H1 (cell line): ENCODE measurements at regions not wholly inside any gene's neighbourhood (a gene's known extent, or its start where the extent isn't known, plus 50 kb on each side); places are given as distances from the start of the nearest gene placed in this dataset.

Experiments
- CTCF ChIA-PET: fragments of 300-600 bp; sonication (Branson Sonifier 250); formaldehyde crosslinking; loops from one replicate; lab custom pipeline; 2021; ENCODE audit not compliant: partially characterized antibody; lab: Charles Lee
- POLR2A ChIA-PET: fragments of 300-600 bp; sonication (Branson Sonifier 250); formaldehyde crosslinking; loops from one replicate; lab custom pipeline; 2021; ENCODE audit warnings: inconsistent platforms; ENCODE audit not compliant: partially characterized antibody; lab: Charles Lee
- DNase-seq, 2 experiments: peaks; one replicate each; pipeline versions ENCODE4 v3.0.0 to v3.0.0-alpha.2; 2010 to 2022; ENCODE audit warnings: low spot score in 2 of 2, low read depth in 1 of 2, mixed read lengths in 1 of 2
- FAIRE-seq: peaks from 2 replicates; lab custom pipeline; 2011; peaks lifted over from hg19 to GRCh38; lab: Jason Lieb, UNC
- H2AFZ ChIP-seq: 2 replicates; pipeline ENCODE4 v1.8.1; 2012; ENCODE audit warnings: low read length, inconsistent platforms
- H2AK5ac ChIP-seq: 2 replicates; pipeline ENCODE4 v1.6.1; 2013; ENCODE audit warnings: low read depth, low read length
- H2BK120ac ChIP-seq: replicated peaks from 2 replicates; pipeline ENCODE3; 2013; ENCODE audit warnings: low read depth, low read length, inconsistent platforms
- H2BK12ac ChIP-seq: 2 replicates; pipeline ENCODE4 v1.6.1; 2013; ENCODE audit warnings: low read depth, low read length
- H2BK15ac ChIP-seq: 2 replicates; pipeline ENCODE4 v1.6.1; 2013; ENCODE audit warnings: low read length
- H2BK20ac ChIP-seq: 2 replicates; pipeline ENCODE4 v1.6.1; 2013; ENCODE audit warnings: low read length
- H2BK5ac ChIP-seq: 2 replicates; pipeline ENCODE4 v1.6.1; 2013; ENCODE audit warnings: low read depth, low read length
- H3K14ac ChIP-seq: 2 replicates; pipeline ENCODE4 v1.6.1; 2013; ENCODE audit warnings: inconsistent platforms; ENCODE audit not compliant: insufficient read length
- H3K18ac ChIP-seq: 2 replicates; pipeline ENCODE4 v1.6.1; 2013; ENCODE audit warnings: low read length; ENCODE audit errors: extremely low read depth
- H3K23ac ChIP-seq: 2 replicates; pipeline ENCODE4 v1.6.1; 2013; ENCODE audit warnings: inconsistent platforms; ENCODE audit not compliant: insufficient read length
- H3K23me2 ChIP-seq: 2 replicates; pipeline ENCODE4 v1.6.1; 2013; ENCODE audit warnings: low read depth, low read length
- H3K27ac ChIP-seq: 2 replicates; pipeline ENCODE4 v1.6.1; 2011; ENCODE audit warnings: low read depth, low read length, inconsistent platforms
- H3K27me3 ChIP-seq, 4 experiments: replicated peaks in 1 of 4; 1 replicate in 1 of 4; 2 replicates in 3 of 4; pipeline versions ENCODE4 v1.6.1 to v1.8.1; 2011 to 2013; ENCODE audit warnings: low read length in 3 of 4, mild to moderate bottlenecking in 3 of 4, inconsistent platforms in 2 of 4, mixed read lengths in 2 of 4, moderate library complexity in 1 of 4; ENCODE audit not compliant: control insufficient read depth in 3 of 4, insufficient read depth in 3 of 4; ENCODE audit errors: extremely low read depth in 1 of 4
- H3K36me3 ChIP-seq, 4 experiments: 2 replicates each; pipeline versions ENCODE4 v1.6.1 to v1.8.1; 2011 to 2013; ENCODE audit warnings: mild to moderate bottlenecking in 4 of 4, low read length in 3 of 4, moderate library complexity in 2 of 4, control low read depth in 1 of 4, inconsistent platforms in 1 of 4; ENCODE audit not compliant: insufficient read depth in 4 of 4, control insufficient read depth in 2 of 4
- H3K4ac ChIP-seq: replicated peaks from 2 replicates; pipeline ENCODE3; 2013; ENCODE audit warnings: low read length, low read depth, mixed read lengths, inconsistent platforms; ENCODE audit not compliant: insufficient read length
- H3K4me1 ChIP-seq, 4 experiments: replicated peaks in 1 of 4; 1 replicate in 1 of 4; 2 replicates in 3 of 4; pipeline versions ENCODE4 v1.6.1 to v1.8.1; 2011 to 2013; ENCODE audit warnings: low read length in 3 of 4, inconsistent platforms in 2 of 4, mixed read lengths in 1 of 4; ENCODE audit not compliant: insufficient read depth in 4 of 4, control insufficient read depth in 3 of 4
- H3K4me2 ChIP-seq, 2 experiments: 2 replicates each; pipeline versions ENCODE4 v1.6.1 to v1.8.1; 2011 to 2013; ENCODE audit warnings: low read depth in 2 of 2, low read length in 2 of 2, control low read depth in 1 of 2, inconsistent platforms in 1 of 2, mild to moderate bottlenecking in 1 of 2; ENCODE audit not compliant: insufficient read depth in 1 of 2
- H3K4me3 ChIP-seq, 4 experiments: fragments of 200-600, 300-600 bp in 1 of 4; sonication (generic), shearing (Covaris generic), sonication (Bioruptor Twin) in 1 of 4; 2 replicates each; pipeline versions ENCODE4 v1.5.1 to v1.8.1; 2011 to 2016; ENCODE audit warnings: low read length in 4 of 4, low read depth in 3 of 4, control low read depth in 2 of 4, inconsistent platforms in 2 of 4, mild to moderate bottlenecking in 2 of 4, mixed read lengths in 1 of 4, moderate library complexity in 1 of 4; ENCODE audit not compliant: insufficient read depth in 2 of 4; ENCODE audit errors: extremely low read depth in 1 of 4
- H3K56ac ChIP-seq: replicated peaks from 2 replicates; pipeline ENCODE3; 2013; ENCODE audit warnings: low read depth, mild to moderate bottlenecking, mixed read lengths, low read length, inconsistent platforms; ENCODE audit not compliant: insufficient read length
- H3K79me1 ChIP-seq: 2 replicates; pipeline ENCODE4 v1.6.1; 2013; ENCODE audit warnings: low read depth, low read length, control low read depth
- H3K79me2 ChIP-seq, 2 experiments: 2 replicates each; pipeline versions ENCODE4 v1.6.1 to v1.8.1; 2012 to 2013; ENCODE audit warnings: low read length in 2 of 2, mild to moderate bottlenecking in 2 of 2, inconsistent platforms in 1 of 2; ENCODE audit not compliant: insufficient read depth in 2 of 2, control insufficient read depth in 1 of 2
- H3K9ac ChIP-seq, 4 experiments: replicated peaks in 1 of 4; 1 replicate in 1 of 4; 2 replicates in 3 of 4; pipeline versions ENCODE4 v1.6.1 to v1.8.1; 2011 to 2013; ENCODE audit warnings: low read depth in 3 of 4, low read length in 3 of 4, control low read depth in 2 of 4, mild to moderate bottlenecking in 2 of 4, moderate library complexity in 2 of 4, inconsistent platforms in 1 of 4; ENCODE audit errors: extremely low read depth in 1 of 4
- H3K9me3 ChIP-seq, 2 experiments: 2 replicates each; pipeline versions ENCODE4 v1.6.1 to v1.8.1; 2012 to 2013; ENCODE audit warnings: mild to moderate bottlenecking in 2 of 2, moderate library complexity in 2 of 2, control low read depth in 1 of 2, inconsistent platforms in 1 of 2, low read depth in 1 of 2, low read length in 1 of 2, mixed read lengths in 1 of 2; ENCODE audit not compliant: insufficient read depth in 2 of 2
- H4K20me1 ChIP-seq, 2 experiments: replicated peaks in 1 of 2; 2 replicates each; pipeline versions ENCODE3 to v1.8.1; 2011 to 2013; ENCODE audit warnings: inconsistent platforms in 2 of 2, low read length in 2 of 2, mild to moderate bottlenecking in 1 of 2; ENCODE audit not compliant: insufficient read depth in 2 of 2, control insufficient read depth in 1 of 2
- H4K5ac ChIP-seq: 2 replicates; pipeline ENCODE4 v1.6.1; 2013; ENCODE audit warnings: low read length, low read depth, mixed read lengths, inconsistent platforms; ENCODE audit not compliant: insufficient read length
- H4K8ac ChIP-seq: 2 replicates; pipeline ENCODE4 v1.8.0; 2013; ENCODE audit warnings: mild to moderate bottlenecking, moderate library complexity, low read length, inconsistent platforms; ENCODE audit not compliant: insufficient read depth; ENCODE audit errors: extremely low read depth
- H4K91ac ChIP-seq: replicated peaks from 2 replicates; pipeline ENCODE3; 2013; ENCODE audit warnings: low read length, mixed read lengths, inconsistent platforms; ENCODE audit not compliant: insufficient read length
- CBX5 ChIP-seq: fragments of 300-800, 300-1000 bp; sonication (generic); IDR thresholded peaks from 2 replicates; pipeline ENCODE4 v1.7.1; 2016; ENCODE audit warnings: antibody characterized with exemption, low read length, low read depth
- CEBPB ChIP-seq: IDR thresholded peaks from 2 replicates; pipeline ENCODE4 v1.6.1; 2012; ENCODE audit warnings: low read depth, low read length
- CHD1 ChIP-seq: IDR thresholded peaks from 2 replicates; pipeline ENCODE4 v1.6.1; 2012; ENCODE audit warnings: low read depth, low read length, improper control_type of control experiment
- CHD2 ChIP-seq: IDR thresholded peaks from 2 replicates; pipeline ENCODE4 v1.6.1; 2012; ENCODE audit warnings: low read length, improper control_type of control experiment
- FOSL1 ChIP-seq: IDR thresholded peaks from 2 replicates; pipeline ENCODE4 v1.6.1; 2011; ENCODE audit warnings: mild to moderate bottlenecking, low read depth, low read length, moderate library complexity; ENCODE audit not compliant: insufficient read depth
- JUN ChIP-seq: IDR thresholded peaks from 2 replicates; pipeline ENCODE4 v1.6.1; 2011; ENCODE audit warnings: low read depth, mild to moderate bottlenecking, improper control_type of control experiment, low read length
- KDM4A ChIP-seq: IDR thresholded peaks from one replicate; pipeline ENCODE4 v1.7.1; 2012; ENCODE audit warnings: low read depth, mild to moderate bottlenecking, moderate library complexity, low read length, inconsistent platforms; ENCODE audit not compliant: severe bottlenecking
- RXRA ChIP-seq: IDR thresholded peaks from 2 replicates; pipeline ENCODE4 v1.6.1; 2011; ENCODE audit warnings: low read depth, mild to moderate bottlenecking, low read length, moderate library complexity; ENCODE audit not compliant: insufficient read depth
- SIN3A ChIP-seq, 2 experiments: IDR thresholded peaks in 1 of 2; conservative IDR thresholded peaks in 1 of 2; 2 replicates each; pipeline ENCODE4 v1.6.1; 2011 to 2012; ENCODE audit warnings: low read length in 2 of 2, improper control_type of control experiment in 1 of 2, low read depth in 1 of 2, mild to moderate bottlenecking in 1 of 2
- SUZ12 ChIP-seq: fragments of 200-600 bp; sonication (generic); IDR thresholded peaks from 2 replicates; pipeline ENCODE4 v1.6.1; 2012; ENCODE audit warnings: mild to moderate bottlenecking, inconsistent platforms, low read length, moderate library complexity, mixed read lengths
- TAF1 ChIP-seq: IDR thresholded peaks from 2 replicates; pipeline ENCODE4 v1.6.1; 2011; ENCODE audit warnings: mild to moderate bottlenecking, low read depth, low read length
- TAF7 ChIP-seq: optimal IDR thresholded peaks from 2 replicates; pipeline ENCODE3; 2011; ENCODE audit warnings: low read depth, mild to moderate bottlenecking, inconsistent platforms, low read length, moderate library complexity, borderline replicate concordance
- WGBS, 2 experiments: shearing (Covaris generic) in 1 of 2; methylation state at CpG; one replicate each; pipeline versions ENCODE4 v1.1.6 to v1.1.7; 2013 to 2015; ENCODE audit warnings: low lambda C conversion rate in 2 of 2, mixed read lengths in 2 of 2, inconsistent platforms in 1 of 2, low coverage in 1 of 2, missing lambda C conversion rate in 1 of 2; ENCODE audit not compliant: insufficient replicate concordance in 2 of 2, insufficient coverage in 1 of 2, insufficient read length in 1 of 2; ENCODE audit errors: extremely low coverage in 1 of 2, missing lambda C conversion rate in 1 of 2; 5-methylcytosine and 5-hydroxymethylcytosine counted together

DNA sequence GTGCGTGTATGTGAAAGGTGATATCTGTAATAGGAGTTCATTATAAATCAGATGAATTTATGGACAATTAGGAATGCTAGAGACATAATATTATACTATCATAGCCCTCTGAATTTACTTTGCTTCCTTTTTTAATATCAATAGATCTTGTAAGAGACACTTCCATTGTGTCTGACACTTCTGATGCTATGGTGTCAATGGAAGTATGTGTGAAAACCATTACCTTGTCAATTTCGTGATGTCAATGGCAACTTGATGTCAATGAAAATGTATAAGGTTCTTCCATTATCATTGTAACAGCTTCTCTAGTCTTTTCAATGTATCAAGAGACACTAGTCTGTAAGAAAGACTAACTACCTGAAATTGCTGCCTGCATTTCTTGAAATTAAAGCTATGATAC, 296.8 kb upstream of the DPYD start:
- Histone ChIP-seq H3K23me2 (no peaks in the 10 kb centered on the region), H3K36me3 (no peaks in the 10 kb centered on the region), H3K27ac (no peak overlapping the region), H4K20me1 (no peaks in the 10 kb centered on the region), H3K23ac (no peak overlapping the region), H2BK12ac (no peak overlapping the region), H3K4ac (no peak overlapping the region), H3K14ac (no peak overlapping the region), H4K8ac (no peak overlapping the region), H2BK5ac (no peak overlapping the region), H4K91ac (no peak overlapping the region), H3K9ac (no peak overlapping the region), H3K56ac (no peak overlapping the region), H2BK120ac (no peak overlapping the region), H3K18ac (no peak overlapping the region), H3K79me1 (no peaks in the 10 kb centered on the region), H3K4me1 (no peaks in the 10 kb centered on the region), H3K9me3 (no peaks in the 10 kb centered on the region), H3K79me2 (no peaks in the 10 kb centered on the region), H3K4me2 (no peak overlapping the region), H3K27me3 (no peaks in the 10 kb centered on the region), H2BK20ac (no peak overlapping the region), H4K5ac (no peak overlapping the region), H2AFZ (no peak overlapping the region), H2BK15ac (no peak overlapping the region), H3K4me3 (no peak overlapping the region), H2AK5ac (no peak overlapping the region)
- no peak for DNase-seq
- ChIA-PET POLR2A (no interaction called here), CTCF (interaction anchor here (0.6 to 1.0 kb wide), 3 partner anchors 18 to 251 kb away, joined by 3 to 5 read pairs (median 3); no protein-coding TSS in a partner anchor)
- TF ChIP-seq TAF1 (no peak), KDM4A (no peak), CBX5 (no peak), RXRA (no peak), SUZ12 (no peak), CHD1 (no peak), TAF7 (no peak), CEBPB (no peak), FOSL1 (no peak), CHD2 (no peak), SIN3A (conservative IDR thresholded peaks at IDR 0.05 in 1 of 2, IDR thresholded peaks at IDR 0.05 in 1 of 2; ENCODE audit: low read depth in 1 of 2, low read length in 2 of 2) (no peak), JUN (no peak)
- 98% methylated on average over 2 of the region's 2 CpGs; no CpG with 5 or more reads in 1 of the 2 experiments for WGBS, 2 experiments
- FAIRE-seq = no peak
